Fibroblast of peridontal ligament (primary cell): ENCODE measurements at regions not wholly inside any gene's neighbourhood (a gene's known extent, or its start where the extent isn't known, plus 50 kb on each side); places are given as distances from the start of the nearest gene placed in this dataset.
"Not testable (repeated sequence)": the region's sequence is repeated elsewhere in the genome, so short reads cannot be mapped to it uniquely, and the experiment has no call there.

Experiments used
- DNase-seq: peaks from one replicate; pipeline ENCODE4 v3.0.0-alpha.2; 2010; ENCODE audit errors: extremely low read depth

GRCh38 chr3:80734920-80735319 is 967.1 kb upstream of the ROBO1 start:
- no peak for DNase-seq

DNA sequence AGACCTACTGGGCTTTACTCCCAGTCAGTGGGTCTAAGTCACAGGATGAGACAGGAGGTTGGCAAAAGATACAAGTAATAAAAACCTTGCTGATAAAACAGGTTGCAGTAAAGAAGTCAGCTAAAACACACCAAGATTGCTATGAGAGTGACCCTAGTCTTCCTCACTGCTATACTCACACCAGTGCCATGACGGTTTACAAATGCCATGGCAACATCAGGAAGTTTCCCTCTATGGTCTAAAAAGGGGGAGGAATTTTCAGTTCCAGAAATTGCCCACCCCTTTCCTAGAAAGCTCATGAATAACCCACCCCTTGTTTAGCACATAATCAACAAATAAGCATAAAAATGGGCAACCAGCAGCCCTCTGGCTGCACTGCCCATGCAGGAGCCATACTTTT is 966.7 kb upstream of the ROBO1 start:
- DNase-seq: no peak

GRCh38 chr3:80733522-80734176 is 965.9 kb upstream of the ROBO1 start:
- DNase-seq: peak; percentile 32

- not testable (repeated sequence) for DNase-seq
Measured at GRCh38 chr3:80727561-80727960, 959.8 kb upstream of the ROBO1 start.

GRCh38 chr3:80709597-80710322 is 942.0 kb upstream of the ROBO1 start:
- not testable (repeated sequence) for DNase-seq

GRCh38 chr3:80705290-80705689 is 937.5 kb upstream of the ROBO1 start:
- no peak for DNase-seq

DNA sequence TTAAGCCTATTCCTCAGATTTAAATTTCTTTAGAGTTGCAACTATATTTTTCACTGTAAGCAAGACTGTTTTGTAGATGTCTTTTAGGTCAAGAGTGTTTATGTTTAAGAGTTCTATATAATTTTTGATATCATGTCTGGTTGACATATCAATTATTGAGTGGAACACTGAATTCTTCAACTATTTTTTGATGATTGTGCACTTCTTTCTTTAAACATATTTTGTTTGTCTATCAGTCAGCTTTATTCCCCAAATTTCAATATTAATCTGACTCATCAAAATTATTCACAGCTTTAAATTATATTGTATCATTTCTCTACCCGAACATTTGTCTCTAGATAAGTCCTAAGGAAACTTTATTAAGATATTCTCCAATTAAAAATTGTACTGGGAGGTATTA is 933.6 kb upstream of the ROBO1 start:
- DNase-seq: no peak

- DNase-seq: no peak
Measured at GRCh38 chr3:80697291-80697690, 929.5 kb upstream of the ROBO1 start.

- DNase-seq: no peak
Measured at GRCh38 chr3:80696280-80696679, 928.5 kb upstream of the ROBO1 start.

DNA sequence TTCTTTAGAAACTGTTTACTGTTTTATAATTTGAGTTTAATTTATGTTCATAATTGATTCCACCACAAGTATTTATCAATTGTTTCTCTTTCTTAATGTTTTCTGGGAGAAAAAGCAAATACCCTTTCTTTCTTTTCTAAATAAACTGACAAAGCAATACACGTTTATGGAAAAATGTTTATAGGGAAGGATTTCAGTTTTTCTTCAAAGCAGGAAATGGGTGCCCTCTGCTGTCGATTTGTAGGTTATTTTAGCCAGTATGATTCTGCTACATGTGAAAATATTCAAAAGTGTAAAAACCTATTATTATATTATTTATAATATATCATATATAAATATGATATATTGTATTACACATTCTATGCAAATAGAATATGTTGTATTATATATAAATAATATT is 921.0 kb upstream of the ROBO1 start:
- DNase-seq: peak; percentile 1

DNA sequence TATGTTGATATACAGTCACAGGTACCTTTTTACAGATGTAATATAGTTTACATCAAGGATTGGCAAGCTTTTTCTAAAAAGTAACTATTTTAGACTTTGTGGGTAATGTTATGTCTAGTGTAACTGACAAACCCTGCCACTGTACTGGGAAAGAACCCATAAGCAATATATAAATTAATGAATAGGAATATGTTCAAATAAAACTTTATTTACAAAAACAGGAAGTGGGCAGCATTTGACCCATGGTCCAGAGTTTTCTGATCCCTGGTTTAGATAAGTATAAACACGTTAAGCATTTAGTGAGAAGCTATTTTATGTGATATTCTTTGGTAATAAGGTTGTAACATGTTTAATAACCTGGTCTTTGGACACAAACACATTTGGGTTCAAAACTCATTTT is 915.2 kb upstream of the ROBO1 start:
- no peak for DNase-seq

GRCh38 chr3:80682235-80682634 is 914.4 kb upstream of the ROBO1 start:
- DNase-seq: no peak

- no peak for DNase-seq
Measured at GRCh38 chr3:80677796-80678195, 910.0 kb upstream of the ROBO1 start.

DNA sequence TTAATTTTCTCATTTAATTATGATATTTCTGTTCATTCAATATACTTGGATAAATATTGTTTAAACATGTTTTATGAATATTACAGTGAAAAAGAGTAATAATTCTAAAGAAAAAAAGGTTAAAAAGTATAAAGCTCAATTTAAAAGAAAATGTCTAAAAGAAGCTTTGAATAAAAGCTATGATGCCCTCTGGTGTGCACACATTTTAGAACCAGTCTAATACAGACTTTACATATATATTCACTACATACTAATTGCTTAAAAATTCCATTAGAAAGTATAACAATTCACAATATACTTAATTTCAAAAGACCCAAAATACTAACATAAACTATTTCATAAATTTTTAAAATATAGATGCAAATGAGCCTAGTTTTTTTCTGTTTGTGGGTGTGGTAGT is 909.1 kb upstream of the ROBO1 start:
- DNase-seq: no peak

DNA sequence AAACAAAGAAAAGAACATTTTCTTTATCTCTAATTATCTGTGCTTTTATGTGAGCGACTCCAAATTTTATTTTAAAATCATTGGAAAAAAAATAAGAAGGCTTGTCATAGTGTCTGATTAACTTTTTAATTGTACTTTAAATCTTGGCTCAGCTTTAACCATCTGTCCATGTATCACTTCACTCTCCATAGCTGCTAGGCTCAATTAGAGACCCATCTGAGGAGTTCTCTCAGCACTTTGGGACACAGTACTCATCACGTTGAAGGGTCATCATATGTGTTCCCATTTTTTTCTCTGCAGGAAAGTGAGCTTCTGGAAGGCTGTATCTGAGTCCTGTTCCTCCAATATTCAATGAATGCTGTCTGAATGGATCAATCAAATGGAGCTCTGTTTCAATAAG is 908.5 kb upstream of the ROBO1 start:
- no peak for DNase-seq

DNA sequence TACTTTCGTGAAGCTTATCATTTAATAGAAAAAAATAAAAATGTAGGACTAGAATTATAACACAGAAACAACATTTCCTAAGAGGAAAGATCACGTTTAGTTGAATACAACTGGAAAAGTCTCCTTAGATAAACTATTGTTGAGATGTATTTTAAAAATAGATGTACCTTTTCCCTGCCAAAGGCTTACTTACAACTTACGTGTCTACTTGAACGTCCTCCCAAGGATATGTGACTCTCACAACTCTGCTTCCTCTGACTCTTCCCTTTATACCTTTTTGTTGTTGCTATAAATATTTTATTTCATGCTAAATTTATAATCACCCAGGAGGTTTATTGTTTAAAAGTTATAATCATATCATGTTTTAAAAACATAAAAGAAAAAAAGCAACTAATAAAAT is 908.0 kb upstream of the ROBO1 start:
- DNase-seq: no peak

DNA sequence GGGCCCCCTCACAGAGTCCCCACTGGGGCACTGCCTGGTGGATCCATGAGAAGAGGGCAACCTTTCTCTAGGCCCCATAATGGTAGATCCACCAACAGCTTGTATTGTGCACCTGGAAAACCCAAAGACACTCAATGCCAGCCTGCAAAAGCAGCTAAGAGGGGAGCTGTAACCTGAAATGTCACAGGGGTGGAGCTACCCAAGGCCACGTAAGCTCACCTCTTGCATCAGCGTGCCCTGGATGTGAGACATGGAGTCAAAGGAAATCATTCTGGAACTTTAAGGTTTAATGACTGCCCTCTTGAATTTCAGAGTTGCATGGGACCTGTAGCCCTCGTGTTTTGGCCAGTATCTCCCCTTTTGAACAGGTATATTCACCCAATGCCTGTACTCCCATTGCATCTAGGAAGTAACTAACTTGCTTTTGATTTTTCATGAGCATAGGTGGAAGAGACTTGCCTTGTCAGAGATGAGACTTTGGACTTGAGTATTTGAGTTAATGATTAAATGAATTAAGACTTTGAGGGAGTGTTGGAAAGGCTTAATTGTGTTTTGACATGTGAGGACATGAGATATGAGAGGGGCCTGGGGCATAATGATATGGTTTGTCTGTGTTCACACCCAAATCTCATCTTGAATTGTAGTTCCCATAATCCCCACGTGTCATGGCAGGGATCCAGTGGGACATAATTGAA is 900.9 kb upstream of the ROBO1 start:
- no peak for DNase-seq

- DNase-seq: no peak
Measured at GRCh38 chr3:80668100-80668499, 900.3 kb upstream of the ROBO1 start.

DNA sequence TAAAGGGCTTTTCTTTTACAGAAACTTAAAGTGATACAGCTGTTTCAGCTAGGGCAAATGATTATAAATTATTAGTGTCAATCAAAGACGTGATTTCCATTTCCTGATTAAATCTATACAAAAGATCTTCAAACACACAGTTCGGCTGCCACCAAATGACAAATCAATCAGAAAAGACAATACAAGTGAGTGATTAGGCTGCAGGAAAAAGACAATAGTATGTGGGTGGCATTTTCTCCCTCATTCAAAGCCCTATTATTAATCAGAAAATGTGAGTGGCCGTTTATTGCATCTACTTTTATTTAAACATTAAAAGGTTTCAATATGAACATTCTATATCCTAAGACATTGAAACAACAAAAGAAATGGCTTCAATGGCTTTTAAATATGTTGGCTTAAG is 895.6 kb upstream of the ROBO1 start:
- no peak for DNase-seq

GRCh38 chr3:80655216-80655615 is 887.4 kb upstream of the ROBO1 start:
- no peak for DNase-seq

GRCh38 chr3:80649170-80649569 is 881.4 kb upstream of the ROBO1 start:
- no peak for DNase-seq

DNA sequence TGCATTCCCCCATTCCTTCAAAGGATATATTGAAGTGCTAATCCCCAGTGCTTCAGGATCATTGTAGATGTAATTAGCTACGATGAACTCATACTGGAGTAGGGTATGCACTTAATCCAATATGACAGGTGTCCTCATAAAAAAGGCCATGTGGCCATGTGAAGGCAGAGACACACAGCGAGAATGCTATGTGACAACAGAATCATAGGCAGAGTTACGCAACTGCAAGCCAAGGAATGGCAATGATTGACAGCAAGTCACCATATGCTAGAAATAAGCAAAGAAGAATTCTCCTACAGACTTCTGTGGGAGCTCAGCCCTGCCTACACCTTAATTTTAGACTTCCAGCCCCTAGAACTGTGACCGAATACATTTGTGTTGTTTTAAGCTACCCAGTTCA is 875.6 kb upstream of the ROBO1 start:
- DNase-seq: no peak
